ENCODE measurements at regions not wholly inside any gene's neighbourhood (a gene's known extent, or its start where the extent isn't known, plus 50 kb on each side); places are given as distances from the start of the nearest gene placed in this dataset.

GRCh38 chr7:26070290-26070689 lies 81.7 kb upstream of the NFE2L3 start:
- ATAC-seq (ENCODE audit: low FRiP score) (no peak), DNase-seq (ENCODE audit: low spot score) (no peak)
- no peak for TF ChIP-seq CTCF (IDR thresholded peaks at IDR 0.05)

- DNase-seq (ENCODE audit: low spot score), result no peak
- ATAC-seq (ENCODE audit: low FRiP score), result peak; percentile 67
- no peak for TF ChIP-seq CTCF (IDR thresholded peaks at IDR 0.05)
These were observed 80.2 kb upstream of the NFE2L3 start for GRCh38 chr7:26071622-26072456.

GRCh38 chr7:26073041-26073440 lies 79.0 kb upstream of the NFE2L3 start:
- DNase-seq (ENCODE audit: low spot score) (no peak), ATAC-seq (ENCODE audit: low FRiP score) (no peak)
- no peak for TF ChIP-seq CTCF (IDR thresholded peaks at IDR 0.05)

- no peak for TF ChIP-seq CTCF (IDR thresholded peaks at IDR 0.05)
- DNase-seq (ENCODE audit: low spot score), result no peak
- no peak for ATAC-seq (ENCODE audit: low FRiP score)
These were observed 77.1 kb upstream of the NFE2L3 start for GRCh38 chr7:26074919-26075318.

GRCh38 chr7:26076691-26077090 lies 75.3 kb upstream of the NFE2L3 start:
- DNase-seq (ENCODE audit: low spot score) (no peak), ATAC-seq (ENCODE audit: low FRiP score) (no peak)
- no peak for TF ChIP-seq CTCF (IDR thresholded peaks at IDR 0.05)

GRCh38 chr7:26078437-26079336 lies 73.3 kb upstream of the NFE2L3 start:
- DNase-seq (ENCODE audit: low spot score), result peak; percentile 35
- peak; percentile 31 for ATAC-seq (ENCODE audit: low FRiP score)
- TF ChIP-seq CTCF (IDR thresholded peaks at IDR 0.05), result no peak
